Inferior parietal cortex (tissue), 1 donor: ENCODE measurements at regions not wholly inside any gene's neighbourhood (a gene's known extent, or its start where the extent isn't known, plus 50 kb on each side); places are given as distances from the start of the nearest gene placed in this dataset.

Source experiments
- DNase-seq: peaks from one replicate; pipeline ENCODE4 v3.0.0-alpha.2; 2016; ENCODE audit errors: extremely low spot score

DNA sequence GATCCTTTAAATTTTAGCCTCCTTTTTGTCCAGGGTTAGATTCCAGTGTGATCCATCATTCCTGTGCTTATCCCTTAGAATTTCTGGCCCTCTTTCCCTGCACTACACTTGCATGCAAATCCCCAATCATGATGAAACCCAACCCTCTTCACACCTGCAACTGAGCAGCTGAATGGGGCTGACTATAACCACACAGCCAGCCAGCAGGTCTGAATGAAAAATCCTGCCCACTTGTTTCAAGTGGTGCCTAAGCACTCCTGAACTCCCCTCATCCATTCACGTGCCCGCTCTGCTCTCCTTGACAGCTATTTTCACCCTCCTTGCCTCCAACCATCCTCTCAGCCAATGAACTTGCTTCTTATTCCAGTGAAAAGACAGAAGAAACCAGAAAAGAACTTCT, 80.5 kb upstream of the AFF3 start:
- no peak for DNase-seq

DNA sequence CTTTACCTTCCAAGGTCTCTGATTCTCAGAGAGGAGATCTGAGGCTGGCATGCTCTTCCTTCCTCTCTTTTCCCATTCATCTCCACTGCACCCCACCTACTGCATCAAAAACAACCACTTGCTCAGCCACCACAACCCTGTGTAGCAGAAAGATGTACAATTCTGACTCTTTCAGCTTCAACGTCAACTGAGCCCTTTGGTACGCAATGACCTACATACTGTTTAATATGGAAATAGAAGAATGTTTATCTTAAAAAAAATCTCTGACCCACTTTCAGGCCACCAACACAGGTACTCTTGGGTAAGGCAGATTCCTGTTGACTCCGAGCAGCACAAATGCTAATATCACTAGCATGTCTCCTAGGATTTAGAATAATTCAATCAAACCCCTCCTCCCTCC, 76.2 kb upstream of the AFF3 start:
- DNase-seq = no peak

DNA sequence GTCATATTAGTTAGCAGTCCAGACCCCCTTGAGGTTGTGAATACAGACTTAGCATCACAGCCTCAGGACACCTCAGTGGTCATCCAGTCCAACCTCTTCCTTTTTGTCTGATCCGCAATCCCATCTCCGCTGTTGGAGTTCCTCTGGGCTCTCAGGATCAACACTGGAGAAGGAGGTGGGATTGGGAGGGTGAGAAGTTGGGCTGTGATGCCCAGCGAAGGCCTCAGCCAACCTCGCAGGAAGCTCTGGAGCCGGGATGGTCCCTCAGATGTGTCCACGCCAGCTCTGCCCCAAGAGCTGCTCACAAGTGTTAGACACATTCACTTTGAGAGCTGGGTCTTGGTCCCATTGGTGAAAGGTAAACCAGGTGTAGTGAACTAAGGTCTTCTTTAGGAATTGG, 74.9 kb upstream of the AFF3 start:
- DNase-seq = no peak

DNA sequence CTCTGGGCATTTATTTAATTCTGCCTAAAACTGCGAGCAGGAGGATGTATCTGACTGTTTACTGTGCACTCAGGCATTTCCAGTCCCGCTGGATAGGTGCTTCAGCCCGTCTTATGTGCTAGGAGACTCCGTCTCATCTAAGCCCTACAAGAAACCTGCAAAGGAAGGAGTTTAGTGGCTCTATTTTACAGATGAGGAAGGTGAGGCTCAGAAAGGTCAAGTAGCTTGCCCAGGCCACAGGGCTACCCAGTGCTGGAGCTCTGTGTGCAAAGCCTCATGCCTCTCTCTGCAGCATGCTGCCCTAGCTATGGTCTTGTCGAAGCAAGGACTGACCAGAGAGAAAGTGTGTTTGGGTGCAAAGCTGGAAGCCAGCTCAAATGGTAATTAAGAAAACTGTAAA, 73.6 kb upstream of the AFF3 start:
- no peak for DNase-seq

DNA sequence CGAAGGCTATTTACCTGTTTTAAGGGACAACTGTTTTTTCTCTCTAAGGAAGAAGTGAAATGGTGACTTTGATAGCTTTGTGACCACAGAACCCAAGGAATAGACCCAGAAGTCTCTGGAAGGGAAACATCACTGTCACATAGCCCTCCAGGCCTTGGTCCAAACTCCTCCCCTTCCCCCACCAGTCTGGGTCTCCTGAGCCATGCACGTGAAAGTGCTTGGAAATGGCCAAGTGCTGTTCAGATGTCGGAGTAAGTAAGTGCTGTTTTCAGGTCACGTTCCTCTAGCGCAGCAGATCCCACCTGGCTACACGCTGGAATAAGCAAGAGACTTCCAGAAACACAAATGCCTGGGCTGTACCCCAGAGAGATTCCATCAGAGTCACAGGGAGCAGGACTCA, 73.0 kb upstream of the AFF3 start:
- DNase-seq = no peak

DNA sequence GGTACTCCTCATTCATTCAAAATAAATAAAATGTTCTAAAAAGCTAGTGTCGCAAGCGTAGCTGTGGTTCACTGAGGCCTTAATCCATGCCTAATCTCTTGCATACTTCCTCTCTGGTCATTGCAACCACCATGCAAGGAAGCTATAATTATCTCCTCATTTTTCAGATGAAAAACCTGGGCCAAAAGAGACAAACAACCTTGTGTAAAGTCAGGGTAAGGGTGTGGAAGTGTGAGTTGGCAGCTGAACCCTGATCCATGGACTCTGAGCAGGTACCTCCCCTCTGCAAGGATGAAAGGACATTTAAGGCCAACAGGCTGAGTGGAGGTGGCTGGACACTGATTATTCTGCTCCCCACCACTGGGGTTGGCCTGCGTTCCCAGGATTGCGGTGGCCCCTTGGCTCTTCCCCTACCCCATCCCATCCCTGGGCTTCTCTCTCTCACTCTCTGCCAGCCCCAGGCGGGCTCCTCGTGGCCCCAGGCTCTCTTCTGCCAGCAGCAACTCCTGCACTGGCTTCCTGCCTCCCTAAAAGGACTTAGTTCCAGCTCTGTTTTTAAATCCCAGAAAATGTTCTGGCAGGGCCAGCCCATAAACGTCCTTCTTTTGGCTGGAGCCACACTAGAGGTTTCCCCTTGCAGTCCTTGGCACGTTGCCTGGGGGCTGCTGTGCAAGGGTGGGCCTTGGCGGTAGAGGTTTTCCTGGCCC, 72.0 kb upstream of the AFF3 start:
- no peak for DNase-seq

DNA sequence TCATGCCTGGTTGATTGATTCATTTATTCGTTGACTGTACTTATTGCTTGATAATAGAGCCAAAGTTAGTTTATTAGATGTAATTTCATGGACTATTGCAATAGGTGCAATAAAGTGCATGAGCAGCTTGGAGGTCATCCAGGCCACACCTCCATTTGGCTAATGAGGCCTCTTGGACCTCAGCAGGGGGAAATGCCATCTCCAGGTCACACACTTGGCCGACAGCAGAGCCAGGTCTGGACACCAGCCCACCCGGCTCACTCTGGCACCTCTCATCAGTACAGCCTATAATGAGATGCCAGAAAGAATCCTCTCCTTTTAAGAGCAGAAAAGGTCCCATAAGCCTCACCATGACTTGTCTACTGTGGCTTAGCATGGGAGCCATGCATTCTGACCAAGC, 71.2 kb upstream of the AFF3 start:
- DNase-seq = no peak

DNA sequence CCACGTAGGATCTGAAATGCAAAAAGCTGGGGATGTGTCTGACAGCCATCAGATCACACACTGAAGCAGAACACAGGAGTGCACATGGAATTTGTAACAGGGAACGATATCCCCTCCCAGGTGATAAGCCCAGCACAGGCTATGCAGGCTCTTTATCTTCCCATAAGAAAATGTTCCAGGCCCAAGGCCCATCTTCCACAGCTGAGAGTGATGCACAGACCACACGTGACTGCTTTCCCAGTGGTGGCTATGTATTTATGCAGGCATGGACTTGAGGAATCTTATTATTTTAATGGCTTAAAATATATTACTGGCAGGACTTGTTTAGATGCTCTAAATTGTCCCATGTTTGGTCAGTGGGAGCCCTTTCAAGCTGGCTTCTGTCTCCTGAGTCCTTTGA, 70.5 kb upstream of the AFF3 start:
- DNase-seq = no peak

DNA sequence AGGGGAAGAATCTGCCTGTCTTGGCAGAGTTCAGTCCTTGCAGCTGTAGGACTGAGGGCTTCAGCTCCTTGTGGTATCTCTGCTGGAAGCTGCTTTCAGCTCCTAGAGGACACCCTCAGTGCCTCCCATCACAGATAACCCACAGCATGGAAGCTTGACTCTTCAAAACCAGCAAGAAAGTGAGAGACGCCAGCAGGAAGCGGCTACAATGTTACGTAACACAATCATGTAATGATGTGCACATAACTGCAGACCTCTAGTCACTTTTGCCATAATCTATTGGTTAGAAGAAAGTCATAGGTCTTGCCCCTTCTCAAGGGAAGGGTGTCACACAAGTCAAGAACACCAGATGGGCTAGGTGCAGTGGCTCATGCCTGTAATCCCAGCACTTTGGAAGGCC, 69.1 kb upstream of the AFF3 start:
- no peak for DNase-seq

DNA sequence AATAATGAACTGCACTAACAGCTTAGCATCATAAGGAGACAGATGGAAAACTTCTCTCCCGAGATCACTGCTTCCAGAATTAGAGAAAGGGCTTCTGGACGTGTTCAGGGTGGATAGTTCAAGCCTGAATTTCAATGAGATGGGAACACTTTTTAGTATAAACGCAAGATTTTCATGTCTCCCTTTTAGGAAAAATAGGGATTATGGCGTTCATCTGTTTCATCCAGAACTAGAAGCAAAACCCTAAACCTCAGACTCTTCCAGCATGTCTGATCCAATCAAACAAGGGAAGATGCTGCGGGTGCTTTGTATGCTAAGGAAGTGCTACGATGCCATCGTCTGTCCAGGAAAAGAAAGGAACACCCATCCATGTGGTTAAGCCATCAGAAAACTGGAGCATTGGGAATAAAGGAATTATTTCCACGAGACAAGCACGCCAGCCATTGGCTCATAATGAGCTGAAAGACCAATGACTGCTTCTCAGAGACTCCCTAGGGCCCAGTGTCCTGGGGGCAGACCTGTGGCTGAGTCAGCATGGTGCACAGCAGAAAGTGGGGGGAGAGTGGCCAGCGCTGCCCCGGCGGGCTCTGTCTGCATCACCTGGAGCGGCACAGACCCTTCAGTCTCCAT, 65.9 kb upstream of the AFF3 start:
- DNase-seq = peak; percentile 25

DNA sequence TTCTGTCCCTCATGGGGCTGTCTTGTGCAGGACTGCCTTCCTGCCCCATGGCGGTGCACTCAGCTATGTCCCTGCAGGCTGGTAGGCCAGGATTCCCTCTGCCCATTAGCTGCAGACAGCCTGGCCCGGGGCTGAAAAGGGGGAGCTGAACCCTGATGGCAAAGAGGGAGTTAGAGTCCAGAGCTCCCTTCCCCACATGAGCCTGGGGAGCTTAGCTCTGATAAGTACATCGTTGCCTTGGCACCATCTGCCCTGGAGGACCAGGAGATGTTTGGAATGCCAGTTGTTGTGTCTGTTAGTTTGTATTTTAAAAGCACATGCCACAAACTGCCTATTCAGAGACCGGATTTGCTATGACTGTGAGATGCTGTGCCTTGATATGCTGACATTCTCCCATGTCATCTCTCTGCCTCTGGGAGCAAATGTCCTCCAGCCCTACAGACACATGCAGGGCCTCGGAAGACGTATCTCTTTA, 65.1 kb upstream of the AFF3 start:
- no peak for DNase-seq

DNA sequence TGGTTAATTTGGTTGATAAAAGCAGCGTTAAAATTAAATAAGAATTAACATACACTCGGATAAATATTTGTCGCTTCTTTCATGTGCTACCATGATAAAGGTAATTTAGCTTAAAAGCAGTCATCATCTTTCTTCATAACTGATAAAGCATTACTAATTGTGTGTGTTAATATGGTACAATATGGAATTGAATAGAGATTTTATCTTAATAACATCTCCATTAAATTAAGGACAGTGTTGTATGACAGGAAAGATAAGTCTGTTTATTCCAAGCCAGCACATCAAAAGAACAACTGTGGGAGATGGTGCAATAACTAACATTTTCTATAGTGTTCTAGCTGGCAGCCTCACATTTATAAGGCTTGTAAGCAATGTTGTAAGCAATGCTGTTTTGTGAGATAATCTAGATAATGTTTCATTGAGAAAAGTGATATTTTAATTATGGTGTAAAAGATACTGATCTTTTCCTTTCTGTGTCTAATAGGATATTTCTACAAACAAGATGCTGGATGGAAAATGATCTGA, 64.4 kb upstream of the AFF3 start:
- no peak for DNase-seq

DNA sequence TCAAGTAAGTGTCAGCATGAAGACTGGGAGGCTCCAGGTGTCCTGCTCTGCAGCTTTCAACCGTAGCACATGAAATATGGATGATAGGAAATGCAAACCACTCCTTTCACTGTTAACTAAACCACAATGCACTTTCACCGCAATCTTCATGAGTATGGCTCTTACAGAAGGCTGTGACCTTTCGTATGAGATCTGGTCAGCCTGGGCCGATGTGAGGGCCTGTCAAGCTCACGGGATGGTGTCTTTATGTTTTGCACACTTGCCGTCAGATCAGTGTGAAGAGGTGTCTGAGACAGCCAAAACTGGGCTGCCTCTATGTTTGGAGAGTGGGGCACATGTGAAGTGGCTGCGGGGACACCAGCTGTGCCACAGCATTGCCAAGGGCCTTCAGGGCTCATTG, 62.8 kb upstream of the AFF3 start:
- no peak for DNase-seq

DNA sequence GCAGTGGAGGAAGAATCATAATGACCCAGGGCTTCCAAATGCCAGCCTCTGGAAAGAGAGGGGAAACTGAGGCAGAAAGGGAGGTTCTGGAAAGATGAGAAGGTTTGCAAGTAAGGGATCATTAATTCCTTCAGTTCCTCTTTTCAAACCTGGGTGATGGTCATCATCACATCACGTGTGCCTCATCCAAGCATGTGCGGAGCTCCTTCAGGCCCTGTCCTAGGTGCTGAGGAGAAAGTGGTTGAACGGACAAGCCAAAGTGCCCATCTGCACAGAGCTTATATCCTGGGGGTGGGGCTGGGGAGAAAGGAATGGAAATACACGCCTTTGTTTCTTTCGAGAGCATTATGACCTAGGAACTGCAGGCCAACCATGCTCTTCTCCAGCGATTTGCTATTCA, 60.2 kb upstream of the AFF3 start:
- no peak for DNase-seq

DNA sequence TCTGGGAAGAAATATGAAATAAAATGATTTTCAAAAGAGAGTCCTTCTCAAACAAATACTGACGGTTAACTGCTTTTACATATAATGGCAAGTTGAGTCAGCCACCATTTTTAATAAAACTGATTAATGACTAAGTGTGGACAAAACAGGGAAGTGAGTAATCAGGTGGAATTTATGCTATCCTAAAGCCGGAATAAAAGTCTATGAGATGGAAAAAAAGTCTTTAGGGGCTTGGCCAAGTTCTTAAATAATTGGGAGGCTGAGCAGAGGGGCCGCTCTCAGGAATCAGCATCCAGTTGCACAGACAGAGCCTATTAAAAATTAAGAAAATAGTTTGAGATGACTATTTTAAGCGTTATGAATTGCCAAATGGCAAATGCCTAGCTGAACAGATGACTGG, 58.6 kb upstream of the AFF3 start:
- no peak for DNase-seq

DNA sequence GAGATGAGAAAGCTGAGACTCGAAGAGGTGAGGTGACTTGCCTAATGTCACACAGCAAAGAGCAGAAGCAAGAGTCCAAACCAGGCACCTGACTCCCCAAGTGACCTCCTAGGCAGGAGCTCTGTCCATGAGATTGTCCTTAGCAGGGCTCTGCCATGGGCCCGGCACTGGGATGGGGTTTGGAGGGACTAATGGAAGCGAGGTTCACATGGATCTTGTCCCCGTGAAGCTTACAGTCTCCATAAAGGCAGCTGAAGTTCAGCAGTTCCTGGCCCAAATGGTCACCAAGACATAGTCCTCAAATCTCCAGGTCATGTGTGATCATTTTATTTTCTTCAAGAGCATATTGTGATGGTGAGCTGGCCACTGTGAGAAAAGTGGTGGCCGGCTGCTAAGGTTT, 57.0 kb upstream of the AFF3 start:
- no peak for DNase-seq

DNA sequence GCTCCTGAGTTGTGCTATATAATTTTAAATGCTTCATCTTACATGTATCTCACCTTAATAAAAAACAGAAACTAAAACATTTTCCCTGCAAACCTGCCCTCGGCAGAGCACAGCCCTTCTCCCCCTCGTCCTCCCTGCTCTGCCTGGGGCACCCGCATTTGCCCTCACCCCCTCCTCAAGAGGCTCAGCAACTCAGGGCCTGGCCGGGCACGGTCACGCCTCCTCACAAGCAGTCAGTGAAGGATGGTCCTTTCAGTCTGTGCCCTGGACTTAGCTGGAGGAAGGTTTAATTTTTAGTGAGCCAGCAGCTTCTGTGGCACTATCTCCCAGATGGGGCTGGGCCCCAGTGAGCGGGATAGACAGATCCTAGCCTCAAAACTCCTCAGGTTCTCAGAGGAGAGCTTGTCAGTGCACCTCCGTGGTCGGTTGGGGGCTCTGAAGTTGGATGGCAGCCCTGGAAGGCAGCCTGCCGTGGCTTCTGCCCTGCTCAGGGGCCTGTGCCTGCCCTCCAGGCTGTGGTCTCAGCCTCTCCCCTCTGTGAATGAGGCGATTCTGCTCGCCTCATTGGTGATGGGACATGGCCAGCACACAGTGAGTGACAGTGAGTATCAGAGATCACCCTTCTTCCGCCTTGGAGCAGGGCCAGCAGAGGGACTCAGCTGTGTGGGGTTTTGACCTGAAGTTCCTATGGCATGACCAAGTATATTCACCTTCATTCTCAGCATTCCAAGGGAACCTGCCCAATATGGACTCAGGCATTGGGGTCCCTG, 56.3 kb upstream of the AFF3 start:
- no peak for DNase-seq

DNA sequence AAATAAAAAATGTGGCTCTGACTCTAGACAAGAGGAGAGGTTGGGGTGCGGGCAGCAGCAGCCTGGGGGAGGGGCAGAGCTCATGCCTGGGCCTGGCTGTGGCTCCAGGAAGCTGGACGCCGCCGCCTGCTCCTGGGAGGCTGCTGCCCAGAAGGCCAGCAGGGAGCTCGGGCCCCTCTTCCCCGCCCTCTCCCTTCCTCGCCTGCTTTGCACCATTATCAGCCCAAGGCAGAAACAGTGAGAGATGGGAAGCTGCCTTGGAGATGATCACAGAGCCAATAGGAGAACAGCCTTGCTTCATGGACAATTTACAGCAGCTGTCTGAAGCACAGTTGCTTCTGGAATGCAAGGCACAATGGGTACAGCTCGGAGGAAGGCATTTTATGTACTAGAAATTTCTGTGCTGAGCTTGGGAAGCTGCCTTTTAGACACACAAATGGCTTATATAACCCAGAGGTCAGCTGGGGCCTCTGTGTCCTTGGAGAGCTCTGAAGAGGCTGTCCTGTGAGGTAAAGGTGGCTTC, 55.3 kb upstream of the AFF3 start:
- DNase-seq = no peak

DNA sequence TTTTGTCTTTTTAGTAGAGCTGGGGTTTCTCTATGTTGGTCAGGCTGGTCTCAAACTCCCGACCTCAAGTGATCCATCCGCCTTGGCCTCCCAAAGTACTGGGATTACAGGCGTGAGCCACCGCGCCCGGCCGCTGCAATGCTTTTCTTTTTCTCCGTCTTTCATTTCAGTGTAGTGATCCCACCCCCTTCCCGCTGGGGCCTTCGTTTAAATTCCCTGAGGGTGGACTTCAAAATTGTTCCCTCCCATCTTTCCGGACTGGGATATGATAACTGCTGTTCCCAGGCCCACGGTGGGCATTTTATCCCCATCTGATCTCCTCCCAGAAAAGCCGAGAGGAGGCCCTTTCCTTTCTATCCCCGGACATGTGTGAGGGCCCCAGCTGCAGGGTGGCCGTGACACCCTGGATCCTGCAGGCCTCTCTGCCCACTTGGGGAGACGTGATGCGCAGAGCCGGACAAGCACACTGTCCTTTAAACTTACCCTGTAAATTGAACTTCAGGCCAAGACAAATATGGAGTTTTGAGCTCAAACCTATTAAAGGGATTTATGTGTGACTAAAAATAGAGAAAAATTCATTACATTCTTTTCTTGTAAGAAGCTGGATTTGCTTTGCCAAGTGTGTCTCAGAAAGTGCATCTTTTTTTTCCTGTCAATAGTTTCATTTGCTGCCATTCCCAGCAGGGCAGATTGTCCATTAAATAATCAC, 54.5 kb upstream of the AFF3 start:
- DNase-seq = no peak

DNA sequence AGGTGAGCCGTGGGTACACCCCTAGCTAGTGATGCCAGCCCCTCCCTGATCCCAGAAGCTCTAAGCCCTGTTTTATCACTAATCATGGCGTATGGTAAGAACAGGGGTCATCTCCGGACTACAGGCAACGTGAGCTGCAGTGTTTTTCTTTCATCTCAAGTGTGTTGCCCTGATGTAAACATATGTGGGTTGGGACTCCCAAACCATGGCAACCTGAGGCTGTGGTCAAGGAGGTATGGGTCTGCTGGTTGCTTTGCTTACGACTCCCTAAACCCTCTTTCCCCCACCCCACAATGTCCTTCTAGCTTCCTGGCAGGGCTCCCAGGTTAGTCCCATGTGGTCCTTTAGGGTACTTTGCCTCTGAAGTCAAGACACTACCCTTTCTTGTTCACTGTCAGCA, 53.6 kb upstream of the AFF3 start:
- no peak for DNase-seq

DNA sequence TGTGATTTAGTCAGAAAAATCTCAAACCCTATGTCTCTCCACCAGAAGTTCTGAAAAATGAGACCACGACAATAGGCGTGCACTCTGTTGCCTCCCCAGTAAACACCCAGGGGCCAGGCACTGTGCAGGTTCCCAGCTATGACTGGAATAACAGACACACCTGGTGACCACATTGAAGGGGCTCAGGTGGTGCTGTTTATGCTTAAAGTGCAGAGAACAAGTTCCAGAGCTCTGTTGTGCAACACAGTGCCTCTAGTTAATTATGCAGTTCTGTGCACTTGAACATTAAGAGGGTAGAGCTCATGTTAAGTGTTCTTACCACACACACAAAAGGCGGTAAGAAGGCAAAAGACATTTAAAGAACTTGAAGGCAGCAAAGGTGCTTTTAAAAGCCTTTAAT, 52.6 kb upstream of the AFF3 start:
- DNase-seq = no peak

DNA sequence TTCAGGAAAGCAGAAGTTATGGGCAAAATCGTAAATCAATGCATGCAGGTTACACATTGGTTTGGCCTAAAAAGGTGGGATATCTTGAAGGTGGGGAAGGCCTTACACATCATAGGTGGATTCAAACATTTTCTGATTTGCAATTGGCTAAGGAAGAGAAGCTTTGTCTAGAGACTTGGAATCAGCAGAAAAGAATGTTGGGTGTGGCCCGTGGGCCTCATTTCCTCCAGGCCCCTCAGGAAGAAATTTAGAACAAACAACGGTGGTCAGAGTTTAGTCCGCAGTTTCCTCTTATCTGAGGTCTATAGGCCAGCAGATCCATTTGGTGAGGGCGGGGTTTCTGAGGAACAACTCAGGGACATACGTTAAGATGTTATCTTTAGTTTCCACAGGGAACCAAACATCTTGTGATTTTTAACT, 50.9 kb upstream of the AFF3 start:
- no peak for DNase-seq
